Activated naive CD4-positive, alpha-beta T cell (primary cell): ENCODE measurements at regions not wholly inside any gene's neighbourhood (a gene's known extent, or its start where the extent isn't known, plus 50 kb on each side); places are given as distances from the start of the nearest gene placed in this dataset.

Experiments used
- DNase-seq, 4 experiments: peaks; one replicate each; lab custom pipeline; 2025; lab: John Stamatoyannopoulos, UW

DNA sequence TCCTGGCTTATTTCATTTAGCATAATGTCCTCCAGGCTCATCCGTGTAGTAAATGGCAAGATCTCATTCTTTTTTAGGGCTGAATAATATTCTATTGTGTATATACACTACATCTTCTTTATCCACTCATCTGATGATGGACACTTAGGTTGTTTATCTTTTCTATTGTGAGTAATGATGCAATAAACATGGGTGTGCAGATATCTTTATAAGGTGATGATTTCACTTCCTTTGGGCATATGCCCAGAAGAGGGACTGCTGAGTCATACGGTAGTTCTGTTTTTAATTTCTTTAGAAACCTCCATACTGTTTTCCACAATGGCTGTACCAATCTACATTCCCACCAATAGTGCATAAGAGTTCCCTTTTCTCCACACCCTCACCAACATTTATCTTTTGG lies 317.6 kb upstream of the CNKSR2 start:
- no peak for DNase-seq

DNA sequence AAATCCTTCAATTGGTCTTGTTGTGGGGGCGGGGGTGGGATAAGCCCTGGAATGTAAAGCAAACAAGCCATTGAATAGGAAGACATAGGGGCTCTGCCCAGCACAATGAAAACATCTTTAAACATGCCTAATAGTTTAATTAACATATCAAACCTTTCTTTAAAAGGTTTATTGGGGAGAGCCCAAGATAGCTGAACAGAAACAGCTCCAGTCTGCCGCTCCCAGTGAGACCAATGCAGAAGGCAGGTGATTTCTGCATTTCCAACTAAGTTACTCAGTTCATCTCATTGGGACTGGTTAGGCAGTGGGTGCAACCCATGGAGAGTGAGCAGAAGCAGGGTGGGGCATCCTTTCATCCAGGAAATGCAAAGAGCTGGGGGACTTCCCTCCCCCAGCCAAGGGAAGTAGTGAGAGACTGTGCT lies 327.2 kb upstream of the CNKSR2 start:
- no peak for DNase-seq

DNA sequence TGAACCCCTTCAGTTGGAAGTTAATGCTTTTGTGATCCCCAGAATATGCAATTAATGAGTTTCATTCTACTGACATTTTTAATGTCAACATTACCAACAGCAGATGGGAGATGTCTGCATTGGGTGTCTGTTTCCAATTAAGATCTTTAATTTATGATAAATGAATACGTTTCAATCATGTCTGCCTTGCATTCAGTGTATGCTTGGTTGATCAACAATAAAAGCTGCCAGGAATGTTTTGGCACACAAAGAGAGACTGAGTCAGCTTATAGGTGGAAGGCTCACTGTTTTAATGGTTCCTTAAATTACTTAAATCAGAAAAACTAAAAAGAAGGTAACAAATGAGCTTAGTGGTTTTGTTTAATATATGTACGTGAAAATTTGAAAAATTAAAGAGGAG lies 359.9 kb upstream of the CNKSR2 start:
- no peak for DNase-seq

DNA sequence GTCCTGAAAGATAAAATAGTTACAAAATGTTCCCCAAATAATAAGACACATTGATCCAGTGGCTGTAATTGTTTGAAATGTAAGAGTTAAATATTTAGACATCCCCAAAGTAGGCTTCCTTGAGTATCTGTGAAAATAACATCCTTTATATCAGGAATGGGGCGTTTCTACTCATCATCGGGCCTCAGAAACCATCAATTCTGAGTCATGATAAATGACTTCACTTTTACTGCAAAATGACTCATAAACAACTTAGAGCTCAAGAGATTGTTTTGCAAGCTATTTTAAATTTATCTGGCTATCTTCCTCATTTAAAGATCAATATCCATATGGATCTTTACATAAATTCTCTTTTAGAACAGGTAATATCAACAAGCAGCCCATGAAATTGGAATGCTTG lies 369.4 kb upstream of the CNKSR2 start:
- DNase-seq = no peak

DNA sequence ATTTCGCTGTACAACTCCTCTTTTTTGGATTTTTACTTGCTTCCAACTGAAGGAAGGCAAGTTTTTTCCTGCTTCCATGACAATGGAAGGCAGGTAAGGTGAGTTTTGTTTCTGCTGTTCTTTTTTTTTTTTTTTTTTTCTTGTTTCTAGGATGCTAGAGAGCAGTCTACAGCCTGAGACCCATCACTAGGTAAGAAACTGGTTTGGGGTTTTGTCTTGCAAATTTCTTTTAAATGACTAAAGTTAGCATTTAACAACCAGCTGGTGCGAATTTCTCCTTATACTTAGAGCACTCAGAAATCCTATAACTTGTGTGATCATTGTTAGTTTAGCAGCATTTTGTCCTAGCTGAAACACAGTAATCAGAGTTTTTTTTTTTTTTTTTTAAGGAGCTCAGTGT lies 378.4 kb upstream of the CNKSR2 start:
- DNase-seq = no peak

DNA sequence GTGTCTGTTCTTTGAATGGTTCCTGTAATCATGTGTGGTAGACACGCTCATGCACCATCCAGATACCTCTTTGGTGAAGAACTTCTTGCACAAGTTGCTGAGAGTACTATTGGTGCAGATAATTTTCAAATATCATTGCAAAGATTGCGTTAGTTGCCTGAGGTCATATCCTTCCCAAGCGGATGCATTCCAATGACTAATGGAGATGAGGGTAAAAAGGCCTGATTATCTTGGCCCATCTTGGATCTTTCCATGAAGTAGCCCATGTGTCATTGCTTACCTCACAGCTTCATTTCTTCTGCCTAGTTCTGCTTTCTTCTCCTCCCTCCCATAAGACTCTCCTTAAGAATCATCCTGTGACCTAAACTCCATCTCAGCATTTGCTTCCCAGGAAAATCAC lies 384.9 kb upstream of the CNKSR2 start:
- no peak for DNase-seq

DNA sequence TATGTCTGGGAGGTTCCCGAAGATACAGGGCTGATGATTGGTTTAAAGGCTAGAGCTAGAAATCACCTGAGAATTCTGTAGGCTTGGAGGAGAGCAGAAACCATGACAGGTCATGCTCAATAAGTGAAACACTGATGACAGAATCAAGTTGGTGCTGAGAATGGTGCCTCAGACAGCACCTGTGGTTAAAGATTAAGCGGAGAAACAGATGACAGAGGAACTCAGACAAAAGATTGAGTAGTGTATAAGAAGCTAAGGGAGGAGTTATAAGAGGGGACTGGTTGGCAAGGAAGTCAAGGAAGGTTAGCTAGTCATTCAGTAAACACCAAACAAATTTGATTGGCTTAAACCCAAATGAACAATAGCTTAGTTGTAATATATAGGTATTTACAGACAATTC lies 385.4 kb upstream of the CNKSR2 start:
- DNase-seq = no peak

DNA sequence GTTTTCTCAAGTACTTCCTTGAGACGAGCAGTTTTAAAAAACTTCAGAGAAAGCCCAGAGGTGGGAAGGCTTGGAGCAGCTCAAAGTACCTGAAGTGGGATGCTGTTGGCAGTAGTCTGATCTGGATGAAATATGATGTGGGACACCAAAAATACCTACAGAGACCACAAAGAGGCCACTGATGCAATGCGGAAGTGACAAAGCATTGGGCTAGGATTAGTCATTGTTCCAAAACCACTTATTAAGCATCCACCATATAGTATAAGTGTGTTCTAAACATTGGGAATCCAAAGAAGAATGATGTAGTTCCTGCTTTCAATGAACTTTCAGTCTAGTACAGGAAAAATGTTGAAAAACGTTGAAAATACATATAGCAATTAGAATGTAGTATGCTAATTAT lies 386.1 kb upstream of the CNKSR2 start:
- no peak for DNase-seq

DNA sequence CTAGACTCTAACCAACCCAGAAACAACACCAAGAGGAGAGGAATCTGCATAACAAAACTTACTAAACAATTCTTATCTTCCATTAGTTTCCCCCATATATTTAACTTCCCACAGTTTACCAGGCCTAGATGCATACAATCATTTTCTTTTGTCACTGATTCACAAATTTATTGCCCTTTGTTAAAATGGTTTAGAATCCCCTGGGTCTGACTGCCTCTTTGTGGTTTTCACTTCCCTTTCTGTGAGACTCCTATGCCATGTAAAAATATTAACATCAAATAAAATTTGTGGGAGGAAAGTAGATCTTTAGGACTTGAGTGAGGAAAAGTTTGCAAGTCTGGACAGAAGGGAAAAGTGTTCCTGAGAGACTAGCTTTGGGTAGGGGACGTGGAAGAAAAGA lies 393.8 kb upstream of the CNKSR2 start:
- DNase-seq = no peak

DNA sequence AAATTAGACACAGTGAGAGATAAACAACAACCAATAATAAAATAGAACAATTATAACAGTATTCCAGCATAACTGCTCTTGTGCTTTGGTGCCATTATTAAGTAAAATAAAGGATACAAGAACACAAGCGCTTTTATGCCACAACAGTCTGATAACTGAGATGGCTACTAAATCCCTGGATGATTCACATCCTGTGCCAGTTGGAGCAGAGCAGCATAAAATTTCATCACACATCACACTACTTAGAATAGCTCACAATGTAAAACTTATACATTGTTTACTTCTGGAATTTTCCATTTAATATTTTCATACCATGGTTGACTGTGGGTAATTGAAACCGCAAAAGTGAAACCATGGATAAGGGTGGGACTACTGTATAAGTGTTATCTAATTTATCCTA lies 399.9 kb upstream of the CNKSR2 start:
- no peak for DNase-seq

DNA sequence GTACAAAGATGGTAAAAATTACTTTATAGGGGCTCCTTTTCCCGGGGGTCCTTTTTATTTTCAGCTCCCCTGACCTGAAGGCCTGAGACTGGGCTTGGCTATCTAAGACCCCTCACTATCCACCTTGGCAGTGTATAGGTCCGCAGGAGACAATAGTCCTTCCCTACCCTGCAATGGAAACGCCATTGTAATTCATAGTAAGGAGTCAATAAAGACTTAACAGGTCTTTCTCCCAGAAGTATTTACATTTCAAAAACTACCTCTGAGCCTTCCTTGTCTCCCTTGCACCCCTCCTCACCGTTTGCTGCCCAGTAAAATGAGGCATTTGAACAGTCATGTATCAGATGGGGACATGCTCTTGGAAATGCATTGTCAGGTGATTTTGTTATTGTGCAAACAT lies 401.2 kb upstream of the CNKSR2 start:
- DNase-seq = no peak

DNA sequence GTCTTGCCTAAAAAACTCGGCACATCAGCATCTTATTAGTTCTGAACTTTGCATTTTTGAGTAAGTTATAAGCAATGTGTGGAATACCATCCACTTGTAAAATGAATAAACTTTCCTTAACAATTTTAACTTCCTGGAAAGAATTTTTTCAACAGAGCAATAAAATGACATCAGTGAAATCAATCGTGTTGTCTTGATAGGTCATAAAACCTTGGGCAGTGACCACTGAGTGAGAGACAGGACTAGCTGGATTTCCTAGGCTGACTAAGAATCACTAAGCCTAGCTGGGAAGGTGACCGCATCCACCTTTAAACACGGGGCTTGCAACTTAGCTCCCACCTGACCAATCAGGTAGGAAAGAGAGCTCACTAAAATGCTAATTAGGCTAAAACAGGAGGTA lies 403.0 kb upstream of the CNKSR2 start:
- DNase-seq = no peak

DNA sequence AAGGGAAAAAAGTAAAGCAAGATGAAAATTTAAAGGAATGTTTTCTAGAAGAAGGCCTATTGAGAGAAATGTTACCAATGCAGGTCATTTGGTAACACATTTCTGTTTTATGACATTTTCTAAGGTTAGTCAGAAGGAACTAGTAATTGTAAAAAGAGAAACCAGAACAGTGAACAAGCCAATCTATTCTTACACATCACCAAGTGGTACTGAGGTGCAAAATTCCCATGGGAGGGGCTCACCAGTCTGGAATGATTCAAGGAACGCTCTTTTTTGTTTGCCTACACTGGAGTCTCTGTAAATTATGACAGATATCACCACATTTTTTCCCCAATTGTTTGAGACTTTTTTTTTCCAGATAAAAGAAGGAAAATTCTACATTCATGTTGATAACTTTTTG lies 404.7 kb upstream of the CNKSR2 start:
- DNase-seq = no peak

DNA sequence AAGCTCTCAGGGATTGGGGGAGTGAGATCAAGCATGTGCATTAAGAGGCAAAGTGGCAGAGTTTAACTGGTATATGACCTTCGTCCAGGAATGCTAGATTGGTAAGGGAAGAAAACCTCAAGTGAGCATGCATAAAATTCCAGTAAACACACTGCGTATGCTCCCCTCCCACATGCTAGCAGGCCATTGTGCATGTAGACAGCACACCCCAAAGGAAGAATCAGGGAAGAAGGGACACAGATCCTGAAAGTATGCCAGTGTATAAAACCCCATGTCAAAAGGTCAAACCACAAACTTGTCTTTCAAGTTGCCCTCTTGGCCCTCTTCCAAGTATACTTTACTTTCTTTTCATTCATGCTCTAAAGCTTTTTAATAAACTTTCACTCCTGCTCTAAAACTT lies 405.2 kb upstream of the CNKSR2 start:
- no peak for DNase-seq

DNA sequence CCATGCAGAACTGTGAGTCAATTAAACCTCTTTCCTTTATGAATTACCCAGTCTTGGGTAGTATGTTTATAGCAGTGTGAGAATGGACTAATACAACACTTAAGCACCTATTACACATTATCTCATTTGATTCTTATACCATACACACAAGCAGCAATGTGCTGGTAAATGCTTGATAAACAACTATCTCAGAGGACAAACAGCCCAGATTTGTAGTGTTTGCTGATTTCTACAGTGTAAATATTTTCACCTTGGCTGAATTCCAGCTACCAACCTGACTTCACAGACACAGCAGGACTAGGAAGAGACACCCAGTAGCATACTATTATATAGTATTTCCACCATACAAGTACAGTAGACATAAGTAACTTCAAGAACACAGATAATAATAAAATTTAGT lies 406.5 kb upstream of the CNKSR2 start:
- DNase-seq = no peak

DNA sequence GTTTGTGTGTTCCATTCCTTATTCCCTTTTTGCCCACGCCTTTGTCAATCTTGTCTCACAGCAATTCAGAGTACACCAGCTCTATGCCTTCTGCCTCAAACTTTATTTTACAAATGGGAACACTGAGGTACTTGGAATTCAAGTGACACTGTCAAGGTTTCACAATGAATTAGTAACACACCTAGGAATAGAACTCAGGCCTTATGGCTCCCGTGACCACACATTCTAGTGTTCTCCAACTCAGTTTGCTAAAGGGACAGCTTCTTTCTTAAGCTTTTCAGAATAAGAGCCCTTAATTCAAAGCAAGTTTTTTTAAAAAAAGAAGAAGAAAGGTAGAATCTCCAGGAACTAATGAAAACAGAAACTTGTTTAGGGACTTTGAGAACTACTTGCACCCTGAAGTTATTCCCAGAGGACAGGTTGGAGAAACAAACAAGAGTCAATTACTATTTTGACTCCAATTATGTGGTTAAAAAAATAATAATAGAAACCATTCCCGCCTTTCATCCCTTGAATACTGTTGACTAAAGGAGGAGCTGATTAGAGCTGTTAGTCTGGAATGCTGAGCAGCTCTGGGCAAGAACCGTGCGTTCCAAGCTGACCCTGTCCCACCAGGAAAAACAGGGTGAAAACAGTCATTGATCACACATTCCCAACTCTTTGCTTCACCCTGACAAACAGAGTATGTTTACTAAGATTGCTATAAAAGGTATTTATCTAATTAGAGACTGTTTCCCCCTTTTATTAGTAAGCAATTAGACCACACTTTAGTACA lies 408.8 kb upstream of the CNKSR2 start:
- no peak for DNase-seq

DNA sequence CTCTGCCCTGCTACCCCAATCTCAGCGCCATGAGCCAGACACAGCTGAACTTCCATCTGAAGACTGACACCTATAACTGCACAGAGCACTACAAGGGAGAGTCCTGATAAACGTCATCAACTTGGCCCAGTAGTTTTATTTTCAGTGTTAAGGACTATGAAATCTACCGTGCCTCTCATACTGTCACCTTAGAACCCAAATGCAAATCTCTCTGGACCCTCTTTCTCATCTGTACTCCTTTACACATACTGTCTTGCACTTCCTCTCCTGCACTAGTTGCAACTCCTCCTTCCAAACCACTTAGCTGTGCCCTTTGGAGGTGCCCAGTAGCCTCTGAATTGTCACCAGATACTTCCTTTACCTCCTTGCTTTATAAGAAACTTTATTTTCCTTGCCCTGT lies 420.2 kb upstream of the CNKSR2 start:
- no peak for DNase-seq

DNA sequence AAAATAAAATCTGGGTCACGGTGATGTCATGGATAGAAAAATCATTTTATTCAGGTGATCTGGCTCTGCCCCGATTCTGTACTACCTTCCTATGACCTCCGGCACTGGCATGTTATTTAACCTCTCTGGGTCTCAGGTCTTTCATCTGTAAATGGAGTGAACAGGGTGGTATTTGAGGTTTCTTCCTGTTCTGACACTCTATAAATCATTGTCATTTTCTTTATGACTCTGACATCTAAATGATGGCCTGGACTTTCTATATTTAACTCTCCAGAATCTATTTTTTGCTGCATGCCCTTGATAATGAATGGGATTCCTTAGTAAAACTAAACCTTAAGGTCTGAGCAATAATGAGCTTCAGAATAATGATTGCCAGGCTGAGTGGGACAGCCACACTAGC lies 422.0 kb upstream of the CNKSR2 start:
- DNase-seq = no peak

DNA sequence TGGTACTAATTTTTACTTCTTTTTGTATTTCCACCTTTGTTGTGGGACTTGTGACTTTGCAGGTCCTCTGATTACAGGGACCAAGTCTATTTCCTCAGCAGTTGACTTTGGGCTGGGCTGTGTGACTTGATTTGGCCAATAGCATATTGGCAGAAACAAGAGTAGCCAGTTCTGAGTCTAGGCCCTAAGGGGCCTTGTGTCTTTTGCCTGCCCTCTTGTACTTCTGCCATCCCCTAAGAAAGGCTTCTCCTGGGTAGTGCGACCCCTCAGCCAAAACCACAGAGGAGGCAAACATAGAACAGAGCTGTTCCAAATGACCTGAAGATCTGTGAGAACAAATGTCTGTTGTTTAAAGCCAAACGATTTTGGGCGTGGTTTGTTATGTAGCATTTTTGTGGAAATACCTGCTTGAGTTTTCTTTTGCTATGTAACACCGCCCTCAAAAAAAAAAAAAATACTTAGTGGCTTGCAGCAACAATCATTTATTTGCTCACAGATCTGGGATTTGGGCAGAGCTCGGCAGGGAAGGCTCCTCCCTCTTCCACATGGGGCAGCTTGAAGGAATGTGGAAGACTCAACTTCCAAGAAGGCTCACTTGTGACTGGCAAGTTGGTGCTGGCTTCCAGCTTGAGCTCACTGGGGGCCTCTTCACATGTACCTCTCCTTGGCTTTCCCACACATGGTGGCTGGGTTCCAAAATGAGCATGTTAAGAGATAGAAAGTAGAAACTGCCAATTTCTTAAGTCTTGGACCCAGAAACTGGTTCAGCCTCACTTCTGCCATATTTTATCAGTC lies 423.0 kb upstream of the CNKSR2 start:
- DNase-seq = no peak

DNA sequence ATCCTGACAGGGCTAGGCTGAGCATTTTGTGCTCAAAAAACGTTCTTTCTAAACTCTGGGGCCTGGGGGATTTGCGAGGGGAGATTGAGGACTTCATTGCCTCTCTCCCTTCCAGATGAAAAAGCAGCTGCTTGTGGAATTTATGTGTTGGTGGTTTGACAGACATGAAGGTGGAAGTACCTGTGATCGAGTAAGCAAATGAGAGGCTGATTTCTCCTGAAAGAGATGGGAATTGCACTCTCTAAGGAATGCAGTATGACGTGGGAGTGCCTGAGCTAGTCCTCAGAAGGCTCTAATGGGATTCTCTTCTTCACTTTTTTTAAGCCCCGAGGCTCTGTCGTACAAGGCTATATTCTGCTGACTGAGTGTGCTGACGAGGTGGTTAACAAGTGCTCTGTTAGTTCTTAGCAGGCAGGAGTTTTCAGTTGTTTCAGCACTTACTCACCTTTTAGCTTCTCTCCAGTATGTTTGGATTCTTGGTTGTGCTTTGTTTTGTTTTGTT lies 426.8 kb upstream of the CNKSR2 start:
- DNase-seq = no peak

DNA sequence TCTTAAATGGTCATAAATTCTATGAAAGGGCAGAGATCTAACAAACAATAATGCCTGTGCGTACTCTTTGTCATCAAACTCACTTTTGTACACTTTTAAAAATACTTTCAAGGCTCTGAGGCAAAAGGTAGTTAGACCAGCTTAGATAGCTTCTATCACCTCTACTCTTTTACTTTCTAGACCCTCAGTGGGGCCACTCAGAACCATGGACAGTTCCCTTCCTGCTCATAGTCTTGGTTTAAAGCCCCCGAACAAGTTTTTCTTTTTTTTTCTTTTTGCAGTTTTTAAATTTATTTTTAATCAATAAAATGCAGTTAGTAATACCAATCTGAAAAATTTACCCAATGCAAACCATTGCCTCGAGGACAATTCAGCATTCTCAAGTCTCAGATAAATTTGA lies 460.5 kb upstream of the CNKSR2 start:
- DNase-seq = no peak

DNA sequence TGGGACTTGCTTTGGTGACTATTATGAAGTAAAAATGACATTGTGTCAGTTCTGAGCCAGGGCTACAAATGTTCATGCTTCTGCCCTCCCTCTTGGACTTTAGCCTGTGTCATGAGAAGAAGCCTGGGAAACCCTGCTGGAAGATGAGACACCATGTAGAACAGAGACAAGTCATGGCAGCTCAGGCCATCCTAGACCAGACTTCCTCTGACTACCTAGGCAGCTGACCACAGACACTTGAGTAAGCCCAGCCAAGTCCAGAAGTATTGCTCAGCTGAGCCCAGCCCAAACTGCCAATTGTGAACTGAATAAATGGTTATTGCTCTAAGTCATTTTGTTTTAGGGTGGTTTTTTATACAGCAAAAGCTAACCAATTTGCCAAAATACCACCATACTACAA lies 467.6 kb upstream of the CNKSR2 start:
- no peak for DNase-seq

DNA sequence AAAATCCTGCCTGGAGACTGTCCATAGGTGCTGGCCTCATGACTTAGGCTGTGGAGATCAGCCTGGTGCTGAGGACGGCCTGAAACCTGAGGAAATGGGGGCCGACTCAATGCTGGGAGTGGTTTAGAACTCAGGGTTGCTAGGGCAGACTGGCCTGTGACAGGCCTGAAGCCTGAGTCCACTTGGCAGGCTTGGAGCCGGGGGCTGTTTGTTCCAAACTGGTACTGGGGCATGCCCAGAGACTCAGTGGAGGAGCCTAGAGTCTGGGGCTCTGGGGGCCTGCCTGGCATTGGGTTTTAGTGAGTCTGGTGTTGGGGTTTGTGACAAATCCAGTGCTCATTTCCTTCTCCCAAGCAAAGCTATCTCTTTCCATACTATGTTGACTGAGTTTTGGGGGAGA lies 489.7 kb upstream of the CNKSR2 start:
- DNase-seq = no peak

DNA sequence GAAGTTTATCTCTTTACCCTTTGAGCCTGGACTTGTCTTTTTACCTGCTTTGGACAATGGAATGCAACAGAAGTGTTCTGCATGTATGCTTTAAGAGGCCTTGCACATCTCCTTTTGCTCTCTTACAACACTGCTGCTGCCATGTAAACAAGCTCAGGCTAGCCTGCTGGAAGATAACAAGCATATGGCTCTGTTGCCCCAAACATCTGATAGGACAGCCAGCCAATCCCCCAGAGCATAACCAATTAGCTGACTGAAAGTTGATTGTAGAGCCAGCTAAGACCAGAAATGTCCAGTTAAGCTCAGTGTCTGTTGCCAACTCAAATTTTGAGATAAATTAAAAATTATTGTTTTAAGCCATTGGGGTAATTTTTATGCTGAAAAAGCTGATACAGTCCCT lies 510.6 kb upstream of the CNKSR2 start:
- no peak for DNase-seq
